Skeletal muscle satellite cell (primary cell): ENCODE measurements at regions not wholly inside any gene's neighbourhood (a gene's known extent, or its start where the extent isn't known, plus 50 kb on each side); places are given as distances from the start of the nearest gene placed in this dataset.
A peak's percentile ranks its signal among the peaks of the same experiment; 100 is the strongest.

ENCODE experiments used
- H3K27me3 ChIP-seq: 2 replicates; pipeline ENCODE4 v1.7.0; 2013; ENCODE audit warnings: low read length; ENCODE audit not compliant: control insufficient read depth, insufficient read depth
- H3K36me3 ChIP-seq: 2 replicates; pipeline ENCODE4 v1.7.0; 2013; ENCODE audit warnings: mild to moderate bottlenecking, control low read depth, low read length; ENCODE audit not compliant: insufficient read depth
- H3K4me1 ChIP-seq: 2 replicates; pipeline ENCODE4 v1.7.0; 2013; ENCODE audit warnings: low read length; ENCODE audit not compliant: control insufficient read depth, insufficient read depth
- H3K4me2 ChIP-seq: 2 replicates; pipeline ENCODE4 v1.7.0; 2013; ENCODE audit warnings: mild to moderate bottlenecking, low read length
- H3K4me3 ChIP-seq: 2 replicates; pipeline ENCODE4 v1.7.0; 2013; ENCODE audit warnings: low read length
- H3K9ac ChIP-seq: 2 replicates; pipeline ENCODE4 v1.7.0; 2013; ENCODE audit warnings: mild to moderate bottlenecking, low read depth, low read length, moderate library complexity
- H3K9me3 ChIP-seq: replicated peaks from 2 replicates; pipeline ENCODE4 v1.7.0; 2013; ENCODE audit warnings: mild to moderate bottlenecking, control low read depth, low read length

- H3K27me3 ChIP-seq = no peaks in the 10 kb centered on the region
- no peaks in the 10 kb centered on the region for H3K9me3 ChIP-seq
- H3K4me3 ChIP-seq = peak overlapping the region; percentile 6
- H3K36me3 ChIP-seq = no peaks in the 10 kb centered on the region
- peak overlapping the region; percentile 52 for H3K4me2 ChIP-seq
- peaks cover 36% of the 10 kb centered on the region for H3K4me1 ChIP-seq
- H3K9ac ChIP-seq = peak overlapping the region; percentile 20
Measured at GRCh38 chr5:115349001-115349817, 52.8 kb upstream of the CCDC112 start.

- H3K4me3 ChIP-seq = no peak overlapping the region
Measured at GRCh38 chr5:115348175-115348574, 51.7 kb upstream of the CCDC112 start.

More at GRCh38 chr5:115348175-115348574, 51.7 kb upstream of the CCDC112 start:
- Histone ChIP-seq H3K4me2 (no peak overlapping the region), H3K36me3 (no peaks in the 10 kb centered on the region), H3K9ac (no peak overlapping the region), H3K4me1 (peaks cover 45% of the 10 kb centered on the region), H3K9me3 (no peaks in the 10 kb centered on the region), H3K27me3 (no peaks in the 10 kb centered on the region)
